Upper lobe of left lung (tissue), 6 donors: ENCODE measurements at regions not wholly inside any gene's neighbourhood (a gene's known extent, or its start where the extent isn't known, plus 50 kb on each side); places are given as distances from the start of the nearest gene placed in this dataset.

Experiments used
- ATAC-seq, 2 donors: fragments of 200-7000 bp; cut with Tn5 transposase; one replicate each; pipeline ENCODE4 v1.9.1; 2022; ENCODE audit warnings: mild to moderate bottlenecking in 2 of 2, moderate library complexity in 2 of 2; ENCODE audit not compliant: low FRiP score in 2 of 2
- DNase-seq, 2 donors: peaks; one replicate each; pipeline ENCODE4 v3.0.0-alpha.2; 2019 to 2020
- H3K27ac ChIP-seq, 4 donors: fragments of 200-600 bp; sonication (generic); one replicate each; pipeline ENCODE4 v1.5.1; 2016 to 2019
- H3K27me3 ChIP-seq, 4 donors: fragments of 200-600 bp; sonication (generic); one replicate each; pipeline ENCODE4 v1.5.1; 2017 to 2019
- H3K36me3 ChIP-seq, 4 donors: fragments of 200-600 bp; sonication (generic); one replicate each; pipeline ENCODE4 v1.5.1; 2016 to 2019
- H3K4me1 ChIP-seq, 4 donors: fragments of 200-600 bp; sonication (generic); one replicate each; pipeline ENCODE4 v1.5.1; 2018 to 2019
- H3K4me3 ChIP-seq, 4 donors: fragments of 200-600 bp; sonication (generic); one replicate each; pipeline ENCODE4 v1.5.1; 2017 to 2019; ENCODE audit warnings: mild to moderate bottlenecking in 2 of 4, moderate library complexity in 1 of 4
- H3K9me3 ChIP-seq, 4 donors: fragments of 200-600 bp; sonication (generic); one replicate each; pipeline ENCODE4 v1.5.1; 2018 to 2019
- EP300 ChIP-seq, 4 donors: sonication (generic); formaldehyde crosslinking; IDR thresholded peaks; one replicate each; pipeline ENCODE4 v1.5.1; 2017; ENCODE audit warnings: antibody characterized with exemption in 4 of 4, control low read depth in 2 of 4
- POLR2A ChIP-seq, 4 donors: fragments of 450-650 bp; IDR thresholded peaks; one replicate each; pipeline ENCODE4 v1.5.1; 2016 to 2017; ENCODE audit warnings: antibody characterized with exemption in 4 of 4, mild to moderate bottlenecking in 2 of 4
- POLR2AphosphoS5 ChIP-seq, 2 donors: sonication (generic); formaldehyde crosslinking; IDR thresholded peaks; one replicate each; pipeline ENCODE4 v1.5.1; 2017; ENCODE audit warnings: antibody characterized with exemption in 2 of 2
- WGBS, 2 donors: methylation state at CpG; one replicate each; pipeline ENCODE4 v1.1.5; 2017 to 2018; 5-methylcytosine and 5-hydroxymethylcytosine counted together
- TF ChIP-seq, protein P1 (sequence below), 6 experiments: fragments of 450-650 bp in 4 of 6; fragments of 200-600 bp in 2 of 6; sonication (generic) in 2 of 6; IDR thresholded peaks; one replicate each; pipeline ENCODE4 v1.5.1; 2016 to 2019; ENCODE audit warnings: antibody characterized with exemption in 6 of 6
- donor health status: DM: no; HTN: no; CAD: no; lungs with moderate emphysema.
- donor health status: DM: no; HTN: yes; CAD: no; lungs with severe emphysema.

DNA sequence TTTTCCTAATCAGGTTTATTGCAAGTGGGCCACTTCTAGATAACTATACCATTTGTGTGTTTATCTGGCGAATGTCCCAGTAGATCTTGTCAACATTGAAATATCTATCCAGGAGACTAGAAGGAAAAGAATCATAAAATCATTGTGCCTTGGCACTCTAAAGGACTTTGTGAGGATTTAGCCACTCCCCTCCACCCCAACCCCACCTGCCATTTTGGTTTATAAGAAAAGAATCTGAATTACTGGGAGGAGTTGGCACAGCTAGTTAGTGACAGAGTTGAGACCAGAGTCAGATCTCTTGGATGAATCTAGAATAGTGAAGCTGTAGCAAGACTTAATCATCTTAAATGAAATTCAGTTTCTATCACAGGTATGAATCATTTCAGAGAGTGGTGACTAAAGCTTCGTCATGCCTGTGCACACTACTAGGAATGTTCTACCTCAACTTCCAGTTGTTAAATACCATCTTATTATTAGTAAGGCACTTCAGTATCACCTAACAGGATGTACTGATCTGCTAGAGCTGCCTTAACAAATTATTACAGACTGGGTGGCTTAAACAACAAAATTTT lies 212.7 kb upstream of the SLC14A2 start:
- H3K36me3 ChIP-seq = no peaks in the 10 kb centered on the region
- no peaks in the 10 kb centered on the region for H3K4me1 ChIP-seq
- no peaks in the 10 kb centered on the region for H3K9me3 ChIP-seq
- 83 to 86% methylated on average over 2 of the region's 2 CpGs for WGBS, 2 donors
- TF ChIP-seq POLR2A (IDR thresholded peaks at IDR 0.05) (no peak), EP300 (IDR thresholded peaks at IDR 0.05) (no peak), POLR2AphosphoS5 (IDR thresholded peaks at IDR 0.05) (no peak)
- TF ChIP-seq, protein P1, sequence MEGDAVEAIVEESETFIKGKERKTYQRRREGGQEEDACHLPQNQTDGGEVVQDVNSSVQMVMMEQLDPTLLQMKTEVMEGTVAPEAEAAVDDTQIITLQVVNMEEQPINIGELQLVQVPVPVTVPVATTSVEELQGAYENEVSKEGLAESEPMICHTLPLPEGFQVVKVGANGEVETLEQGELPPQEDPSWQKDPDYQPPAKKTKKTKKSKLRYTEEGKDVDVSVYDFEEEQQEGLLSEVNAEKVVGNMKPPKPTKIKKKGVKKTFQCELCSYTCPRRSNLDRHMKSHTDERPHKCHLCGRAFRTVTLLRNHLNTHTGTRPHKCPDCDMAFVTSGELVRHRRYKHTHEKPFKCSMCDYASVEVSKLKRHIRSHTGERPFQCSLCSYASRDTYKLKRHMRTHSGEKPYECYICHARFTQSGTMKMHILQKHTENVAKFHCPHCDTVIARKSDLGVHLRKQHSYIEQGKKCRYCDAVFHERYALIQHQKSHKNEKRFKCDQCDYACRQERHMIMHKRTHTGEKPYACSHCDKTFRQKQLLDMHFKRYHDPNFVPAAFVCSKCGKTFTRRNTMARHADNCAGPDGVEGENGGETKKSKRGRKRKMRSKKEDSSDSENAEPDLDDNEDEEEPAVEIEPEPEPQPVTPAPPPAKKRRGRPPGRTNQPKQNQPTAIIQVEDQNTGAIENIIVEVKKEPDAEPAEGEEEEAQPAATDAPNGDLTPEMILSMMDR (IDR thresholded peaks at IDR 0.05) = no peak
- no peak for ATAC-seq
- no peak for DNase-seq
- no peaks in the 10 kb centered on the region for H3K27me3 ChIP-seq
- H3K4me3 ChIP-seq = no peak overlapping the region
- no peak overlapping the region for H3K27ac ChIP-seq

- no peaks in the 10 kb centered on the region for H3K9me3 ChIP-seq
- DNase-seq (no peak), ATAC-seq (no peak)
- no peak overlapping the region for H3K27ac ChIP-seq
- no peak overlapping the region for H3K4me3 ChIP-seq
- WGBS, 2 donors = 91 to 100% methylated on average over 2 of the region's 2 CpGs
- H3K4me1 ChIP-seq = no peaks in the 10 kb centered on the region
- H3K27me3 ChIP-seq = no peaks in the 10 kb centered on the region
- TF ChIP-seq, protein P1 (IDR thresholded peaks at IDR 0.05) = no peak
- TF ChIP-seq POLR2A (IDR thresholded peaks at IDR 0.05) (no peak), EP300 (IDR thresholded peaks at IDR 0.05) (no peak), POLR2AphosphoS5 (IDR thresholded peaks at IDR 0.05) (no peak)
- no peaks in the 10 kb centered on the region for H3K36me3 ChIP-seq
These were observed 211.8 kb upstream of the SLC14A2 start for GRCh38 chr18:45403341-45404049.

- no peak overlapping the region for H3K27ac ChIP-seq
- H3K4me3 ChIP-seq = no peak overlapping the region
- WGBS, 2 donors = 55 to 65% methylated on average over 1 of the region's 1 CpG
- H3K36me3 ChIP-seq = no peaks in the 10 kb centered on the region
- ATAC-seq (no peak), DNase-seq (no peak)
- no peaks in the 10 kb centered on the region for H3K4me1 ChIP-seq
- no peaks in the 10 kb centered on the region for H3K27me3 ChIP-seq
- H3K9me3 ChIP-seq = no peaks in the 10 kb centered on the region
- TF ChIP-seq EP300 (IDR thresholded peaks at IDR 0.05) (no peak), POLR2AphosphoS5 (IDR thresholded peaks at IDR 0.05) (no peak), POLR2A (IDR thresholded peaks at IDR 0.05) (no peak)
- TF ChIP-seq, protein P1 (IDR thresholded peaks at IDR 0.05) = no peak
These were observed 207.1 kb upstream of the SLC14A2 start for GRCh38 chr18:45408218-45408617.

GRCh38 chr18:45409971-45410370 lies 205.3 kb upstream of the SLC14A2 start:
- no peaks in the 10 kb centered on the region for H3K9me3 ChIP-seq
- ATAC-seq (no peak), DNase-seq (no peak)
- no peaks in the 10 kb centered on the region for H3K27me3 ChIP-seq
- no peak for TF ChIP-seq POLR2A (IDR thresholded peaks at IDR 0.05)
- TF ChIP-seq EP300 (IDR thresholded peaks at IDR 0.05) = no peak
- TF ChIP-seq, protein P1 (IDR thresholded peaks at IDR 0.05) = no peak
- TF ChIP-seq POLR2AphosphoS5 (IDR thresholded peaks at IDR 0.05) = no peak
- no peak overlapping the region for H3K27ac ChIP-seq
- 90 to 97% methylated on average over 7 of the region's 7 CpGs for WGBS, 2 donors
- H3K36me3 ChIP-seq = no peaks in the 10 kb centered on the region
- no peaks in the 10 kb centered on the region for H3K4me1 ChIP-seq
- no peak overlapping the region for H3K4me3 ChIP-seq

DNA sequence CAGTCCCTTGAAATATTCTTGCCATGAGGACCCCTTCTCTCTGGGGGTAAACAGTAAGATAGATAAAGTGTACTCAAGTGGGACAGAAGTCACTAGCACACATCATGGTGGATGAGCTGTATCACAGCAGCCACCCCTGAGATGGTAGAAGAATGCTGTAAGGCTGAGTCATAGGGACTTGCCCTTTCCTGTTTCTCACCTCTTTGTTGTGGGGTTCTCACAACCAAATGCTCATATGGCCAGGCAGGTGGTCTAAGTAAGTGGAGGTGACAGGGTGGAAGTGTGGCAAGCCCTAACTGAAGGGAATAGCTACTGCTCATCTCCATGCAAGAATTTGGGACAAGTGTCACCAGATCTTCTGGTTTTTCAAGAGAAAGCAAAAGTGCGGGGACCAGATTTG lies 202.7 kb upstream of the SLC14A2 start:
- DNase-seq = no peak
- peak overlapping the region in 2 of 4 donors; percentile 53 to 61 for H3K27ac ChIP-seq
- TF ChIP-seq EP300 (IDR thresholded peaks at IDR 0.05) (no peak), POLR2AphosphoS5 (IDR thresholded peaks at IDR 0.05) (no peak), POLR2A (IDR thresholded peaks at IDR 0.05) (no peak)
- TF ChIP-seq, protein P1 (IDR thresholded peaks at IDR 0.05) = no peak
- no peaks in the 10 kb centered on the region for H3K36me3 ChIP-seq
- 89 to 96% methylated on average over 1 of the region's 1 CpG for WGBS, 2 donors
- H3K9me3 ChIP-seq = no peaks in the 10 kb centered on the region
- no peaks in the 10 kb centered on the region for H3K27me3 ChIP-seq
- ATAC-seq = no peak
- no peak overlapping the region for H3K4me3 ChIP-seq
- no peaks in the 10 kb centered on the region for H3K4me1 ChIP-seq
